PFSK-1 (cell line): ENCODE measurements at regions not wholly inside any gene's neighbourhood (a gene's known extent, or its start where the extent isn't known, plus 50 kb on each side); places are given as distances from the start of the nearest gene placed in this dataset.

Source experiments
- FOXP2 ChIP-seq: optimal IDR thresholded peaks from 2 replicates; pipeline ENCODE3; 2011; ENCODE audit warnings: borderline replicate concordance, control low read depth, inconsistent platforms; ENCODE audit not compliant: insufficient read depth; ENCODE audit errors: extremely low read length, extremely low read depth
- POLR2AphosphoS5 ChIP-seq: IDR thresholded peaks from 2 replicates; pipeline ENCODE4 v1.6.1; 2012; ENCODE audit warnings: low read depth, mild to moderate bottlenecking, control low read depth, low read length, moderate library complexity
- SIN3A ChIP-seq: IDR thresholded peaks from 2 replicates; pipeline ENCODE4 v1.6.1; 2012; ENCODE audit warnings: mild to moderate bottlenecking, low read length, moderate library complexity, borderline replicate concordance; ENCODE audit not compliant: insufficient read depth
- TAF1 ChIP-seq: IDR thresholded peaks from 2 replicates; pipeline ENCODE4 v1.6.1; 2012; ENCODE audit warnings: low read length, control low read depth, borderline replicate concordance; ENCODE audit not compliant: insufficient read depth
- TF ChIP-seq, protein P1 (sequence below), 2 experiments: IDR thresholded peaks; 2 replicates each; pipeline versions ENCODE4 v1.6.1 to v1.8.0; 2011 to 2012; ENCODE audit warnings: low read depth in 2 of 2, low read length in 2 of 2, control low read depth in 1 of 2, inconsistent platforms in 1 of 2, mild to moderate bottlenecking in 1 of 2, moderate library complexity in 1 of 2; ENCODE audit not compliant: insufficient read depth in 1 of 2

- TF ChIP-seq FOXP2 (no peak), TAF1 (no peak), POLR2AphosphoS5 (no peak), SIN3A (no peak)
- TF ChIP-seq, protein P1, sequence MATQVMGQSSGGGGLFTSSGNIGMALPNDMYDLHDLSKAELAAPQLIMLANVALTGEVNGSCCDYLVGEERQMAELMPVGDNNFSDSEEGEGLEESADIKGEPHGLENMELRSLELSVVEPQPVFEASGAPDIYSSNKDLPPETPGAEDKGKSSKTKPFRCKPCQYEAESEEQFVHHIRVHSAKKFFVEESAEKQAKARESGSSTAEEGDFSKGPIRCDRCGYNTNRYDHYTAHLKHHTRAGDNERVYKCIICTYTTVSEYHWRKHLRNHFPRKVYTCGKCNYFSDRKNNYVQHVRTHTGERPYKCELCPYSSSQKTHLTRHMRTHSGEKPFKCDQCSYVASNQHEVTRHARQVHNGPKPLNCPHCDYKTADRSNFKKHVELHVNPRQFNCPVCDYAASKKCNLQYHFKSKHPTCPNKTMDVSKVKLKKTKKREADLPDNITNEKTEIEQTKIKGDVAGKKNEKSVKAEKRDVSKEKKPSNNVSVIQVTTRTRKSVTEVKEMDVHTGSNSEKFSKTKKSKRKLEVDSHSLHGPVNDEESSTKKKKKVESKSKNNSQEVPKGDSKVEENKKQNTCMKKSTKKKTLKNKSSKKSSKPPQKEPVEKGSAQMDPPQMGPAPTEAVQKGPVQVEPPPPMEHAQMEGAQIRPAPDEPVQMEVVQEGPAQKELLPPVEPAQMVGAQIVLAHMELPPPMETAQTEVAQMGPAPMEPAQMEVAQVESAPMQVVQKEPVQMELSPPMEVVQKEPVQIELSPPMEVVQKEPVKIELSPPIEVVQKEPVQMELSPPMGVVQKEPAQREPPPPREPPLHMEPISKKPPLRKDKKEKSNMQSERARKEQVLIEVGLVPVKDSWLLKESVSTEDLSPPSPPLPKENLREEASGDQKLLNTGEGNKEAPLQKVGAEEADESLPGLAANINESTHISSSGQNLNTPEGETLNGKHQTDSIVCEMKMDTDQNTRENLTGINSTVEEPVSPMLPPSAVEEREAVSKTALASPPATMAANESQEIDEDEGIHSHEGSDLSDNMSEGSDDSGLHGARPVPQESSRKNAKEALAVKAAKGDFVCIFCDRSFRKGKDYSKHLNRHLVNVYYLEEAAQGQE (IDR thresholded peaks at IDR 0.05; ENCODE audit: insufficient read depth in 1 of 2, low read depth in 2 of 2, low read length in 2 of 2): no peak
Observed at GRCh38 chr2:66899109-66899508, 464.2 kb downstream of the MEIS1 start.

DNA sequence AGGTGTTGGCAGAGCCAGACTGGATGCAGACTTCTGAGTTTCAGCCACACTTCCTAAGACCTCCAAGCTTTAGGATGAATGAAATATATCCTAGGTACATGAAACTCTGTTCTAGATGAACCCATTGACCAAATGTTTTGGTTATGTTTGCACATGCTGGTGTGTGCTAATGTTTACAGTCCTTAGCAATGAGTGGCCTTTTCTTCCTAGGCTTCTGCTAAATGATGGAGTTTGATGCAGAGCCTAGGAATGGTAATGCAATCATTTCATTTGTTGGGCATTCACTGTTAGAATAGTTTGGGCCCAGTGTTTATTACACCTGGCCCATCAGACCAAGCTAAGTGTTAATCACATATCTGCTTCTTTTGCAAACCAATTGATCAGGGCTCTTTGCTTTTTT is 464.7 kb downstream of the MEIS1 start:
- TF ChIP-seq SIN3A (no peak), TAF1 (no peak)

- TF ChIP-seq FOXP2: no peak
- TF ChIP-seq TAF1: no peak
- no peak for TF ChIP-seq SIN3A
- TF ChIP-seq, protein P1 (IDR thresholded peaks at IDR 0.05; ENCODE audit: insufficient read depth in 1 of 2, low read depth in 2 of 2, low read length in 2 of 2): no peak
- no peak for TF ChIP-seq POLR2AphosphoS5
Observed at GRCh38 chr2:66901344-66901743, 466.4 kb downstream of the MEIS1 start.

DNA sequence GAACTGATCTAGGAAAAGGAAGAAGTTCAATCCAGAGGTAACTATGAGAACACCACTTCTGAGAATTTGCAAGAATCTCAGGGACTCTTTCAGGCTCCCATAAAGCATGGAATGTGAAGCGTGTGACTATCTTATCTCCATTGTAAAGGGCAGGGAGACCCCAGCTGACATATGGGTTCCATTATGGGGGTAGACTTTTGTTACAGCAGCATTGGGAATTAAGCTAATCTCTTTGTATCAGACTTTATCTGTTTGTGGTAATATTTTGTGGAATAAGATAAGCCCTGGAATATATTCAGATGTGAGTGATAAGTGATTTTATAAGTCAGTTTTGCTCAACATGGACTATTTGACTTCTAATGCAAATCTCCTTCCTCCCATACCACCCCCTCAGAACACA is 468.3 kb downstream of the MEIS1 start:
- no peak for TF ChIP-seq POLR2AphosphoS5
- TF ChIP-seq SIN3A: no peak

- no peak for TF ChIP-seq SIN3A
Observed at GRCh38 chr2:66903745-66904465, 469.0 kb downstream of the MEIS1 start.

- TF ChIP-seq SIN3A (no peak), POLR2AphosphoS5 (no peak), TAF1 (no peak), FOXP2 (no peak)
- TF ChIP-seq, protein P1 (IDR thresholded peaks at IDR 0.05; ENCODE audit: insufficient read depth in 1 of 2, low read depth in 2 of 2, low read length in 2 of 2): no peak
Observed at GRCh38 chr2:66915237-66915636, 480.3 kb downstream of the MEIS1 start.

GRCh38 chr2:66919286-66919685 is 477.8 kb upstream of the ETAA1 start:
- TF ChIP-seq POLR2AphosphoS5: no peak

GRCh38 chr2:66920415-66920814 is 476.7 kb upstream of the ETAA1 start:
- no peak for TF ChIP-seq TAF1
- TF ChIP-seq, protein P1 (IDR thresholded peaks at IDR 0.05; ENCODE audit: insufficient read depth in 1 of 2, low read depth in 2 of 2, low read length in 2 of 2): no peak
- TF ChIP-seq SIN3A: no peak
- no peak for TF ChIP-seq POLR2AphosphoS5
- TF ChIP-seq FOXP2: no peak
